GM12878 (cell line): ENCODE measurements at regions not wholly inside any gene's neighbourhood (a gene's known extent, or its start where the extent isn't known, plus 50 kb on each side); places are given as distances from the start of the nearest gene placed in this dataset.

Experiments
- ATAC-seq: fragments of 200-7000 bp; cut with Tn5 transposase; 3 replicates; pipeline ENCODE4 v1.9.1; 2020; ENCODE audit warnings: mild to moderate bottlenecking, moderate library complexity
- BruUV-seq: library from RNA; stranded (reverse); fragments of 400-500 nt; replicated peaks from 2 replicates; lab custom pipeline; 2021; lab: Mats Ljungman, UMichigan
- CTCF ChIA-PET: fragments of 300-600 bp; sonication (Branson Sonifier 250); formaldehyde crosslinking; extraction: SDS; loops from one replicate; lab custom pipeline; 2021; ENCODE audit warnings: inconsistent platforms; lab: Yijun Ruan, JAX
- POLR2A ChIA-PET: fragments of 350-600 bp; formaldehyde crosslinking; extraction: SDS; loops from one replicate; lab custom pipeline; 2021; ENCODE audit warnings: inconsistent platforms; lab: Charles Lee
- RAD21 ChIA-PET: fragments of 300-600 bp; sonication (Branson Sonifier 250); formaldehyde crosslinking; loops from one replicate; lab custom pipeline; 2023; ENCODE audit warnings: antibody characterized with exemption; ENCODE audit not compliant: unreplicated experiment; lab: Charles Lee
- SMC1A ChIA-PET: fragments of 300-600 bp; sonication (Branson Sonifier 250); formaldehyde crosslinking; loops from one replicate; lab custom pipeline; 2023; ENCODE audit not compliant: unreplicated experiment, uncharacterized antibody; lab: Charles Lee
- DNase-seq: peaks from one replicate; pipeline ENCODE4 v3.0.0-alpha.2; 2011; ENCODE audit warnings: low read depth, low spot score
- FAIRE-seq: peaks from 3 replicates; lab custom pipeline; 2011; peaks lifted over from hg19 to GRCh38; lab: Jason Lieb, UNC
- H2AFZ ChIP-seq: 2 replicates; pipeline ENCODE4 v1.6.0; 2011; ENCODE audit warnings: low read depth, low read length, control low read depth; ENCODE audit not compliant: control insufficient read depth
- H3K27ac ChIP-seq: 2 replicates; pipeline ENCODE4 v1.5.1; 2011; ENCODE audit warnings: control low read depth; ENCODE audit not compliant: control insufficient read depth, insufficient read depth
- H3K27me3 ChIP-seq, 2 experiments: replicated peaks in 1 of 2; 2 replicates each; pipeline versions ENCODE4 v1.6.0 to v1.6.1; 2011; ENCODE audit warnings: low read length in 1 of 2; ENCODE audit not compliant: control insufficient read depth in 2 of 2, insufficient read depth in 2 of 2
- H3K36me3 ChIP-seq, 2 experiments: 2 replicates each; pipeline ENCODE4 v1.5.1; 2011; ENCODE audit warnings: low read length in 1 of 2; ENCODE audit not compliant: control insufficient read depth in 2 of 2, insufficient read depth in 2 of 2
- H3K4me1 ChIP-seq: 2 replicates; pipeline ENCODE4 v1.6.1; 2011; ENCODE audit warnings: mild to moderate bottlenecking, low read length, moderate library complexity, mixed read lengths; ENCODE audit not compliant: control insufficient read depth, insufficient read depth
- H3K4me2 ChIP-seq: 2 replicates; pipeline ENCODE4 v1.6.0; 2011; ENCODE audit warnings: control low read depth; ENCODE audit not compliant: control insufficient read depth, insufficient read depth
- H3K4me3 ChIP-seq: fragments of 200-600 bp; sonication (generic); 2 replicates; pipeline ENCODE4 v1.5.1; 2016
- H3K79me2 ChIP-seq: 2 replicates; pipeline ENCODE4 v1.6.0; 2011; ENCODE audit warnings: low read length; ENCODE audit not compliant: control insufficient read depth, insufficient read depth
- H3K9ac ChIP-seq: 2 replicates; pipeline ENCODE4 v1.8.0; 2011; ENCODE audit warnings: low read length, control low read depth, mixed read lengths; ENCODE audit not compliant: control insufficient read depth, insufficient read depth
- H3K9me3 ChIP-seq: replicated peaks from 3 replicates; pipeline ENCODE4 v1.5.1; 2011; ENCODE audit warnings: mild to moderate bottlenecking, low read length; ENCODE audit not compliant: control insufficient read depth, insufficient read depth
- H4K20me1 ChIP-seq: 2 replicates; pipeline ENCODE4 v1.6.0; 2011; ENCODE audit not compliant: control insufficient read depth, insufficient read depth
- BCL3 ChIP-seq: IDR thresholded peaks from 2 replicates; pipeline ENCODE4 v1.6.1; 2011; ENCODE audit warnings: borderline replicate concordance, low read depth, mild to moderate bottlenecking, moderate library complexity, low read length; ENCODE audit not compliant: insufficient read depth, poor library complexity, severe bottlenecking
- HCFC1 ChIP-seq: fragments of 150-350 bp; IDR thresholded peaks from 2 replicates; pipeline ENCODE4 v1.6.1; 2014; ENCODE audit warnings: low read length
- IRF3 ChIP-seq: fragments of 450-650 bp; IDR thresholded peaks from 2 replicates; pipeline ENCODE4 v1.6.1; 2014; ENCODE audit warnings: mild to moderate bottlenecking
- NFIC ChIP-seq: IDR thresholded peaks from 2 replicates; pipeline ENCODE4 v1.6.1; 2012; ENCODE audit warnings: low read depth, mild to moderate bottlenecking, inconsistent platforms, low read length, moderate library complexity
- RAD21 ChIP-seq: IDR thresholded peaks from 2 replicates; pipeline ENCODE4 v1.6.1; 2011; ENCODE audit warnings: mild to moderate bottlenecking, low read depth, low read length, moderate library complexity; ENCODE audit not compliant: insufficient read depth
- SKIL ChIP-seq: fragments of 450-650 bp; IDR thresholded peaks from 2 replicates; pipeline ENCODE4 v1.6.1; 2017; ENCODE audit warnings: mild to moderate bottlenecking, low read depth, inconsistent platforms; ENCODE audit not compliant: poor library complexity, severe bottlenecking
- ZBTB40 ChIP-seq: fragments of 450-650 bp; IDR thresholded peaks from 2 replicates; pipeline ENCODE4 v1.6.1; 2016; ENCODE audit warnings: mild to moderate bottlenecking, moderate library complexity, borderline replicate concordance
- WGBS: methylation state at CpG from one replicate; pipeline ENCODE4 v1.1.6; 2016; ENCODE audit warnings: low lambda C conversion rate; ENCODE audit not compliant: insufficient replicate concordance, insufficient coverage; ENCODE audit errors: missing lambda C conversion rate; 5-methylcytosine and 5-hydroxymethylcytosine counted together
- in situ Hi-C: fragments of 300-500 bp; cut with MboI; formaldehyde crosslinking; loops from 9 replicates; pipeline ENCODE4 v1.14.3; 2018; ENCODE audit warnings: mixed read lengths
- intact Hi-C: fragments of 100-400 bp; cut with micrococcal nuclease; formaldehyde crosslinking; loops from one replicate; pipeline ENCODE4 v1.14.2; 2022; ENCODE audit not compliant: unreplicated experiment

- ATAC-seq (no peak), FAIRE-seq (no peak), DNase-seq (no peak)
- Histone ChIP-seq H3K27me3 (no peaks in the 10 kb centered on the region), H3K4me2 (no peak overlapping the region), H4K20me1 (no peaks in the 10 kb centered on the region), H3K9ac (no peak overlapping the region), H3K79me2 (no peaks in the 10 kb centered on the region), H3K9me3 (no peaks in the 10 kb centered on the region), H2AFZ (no peak overlapping the region), H3K4me1 (no peaks in the 10 kb centered on the region), H3K36me3 (no peaks in the 10 kb centered on the region), H3K4me3 (no peak overlapping the region), H3K27ac (no peak overlapping the region)
- POLR2A ChIA-PET, result no interaction called here
- 50% methylated on average over 11 of the region's 11 CpGs for WGBS
- TF ChIP-seq NFIC, result no peak
- TF ChIP-seq RAD21, result no peak
- TF ChIP-seq HCFC1, result no peak
- TF ChIP-seq BCL3, result no peak
- no peak for TF ChIP-seq ZBTB40
- no peak for TF ChIP-seq IRF3
- TF ChIP-seq SKIL, result no peak
- CTCF ChIA-PET, result no interaction called here
- intact Hi-C loops, result no loop called here
- BruUV-seq, result no TSS peak
- SMC1A ChIA-PET, result no interaction called here
- in situ Hi-C loops, result no loop called here
- RAD21 ChIA-PET, result no interaction called here
Observed at GRCh38 chr5:28084069-28084468, 1045.7 kb upstream of the CDH9 start.
